Bronchial epithelial cell (primary cell): ENCODE measurements at regions not wholly inside any gene's neighbourhood (a gene's known extent, or its start where the extent isn't known, plus 50 kb on each side); places are given as distances from the start of the nearest gene placed in this dataset.

Source experiments
- DNase-seq: peaks from one replicate; pipeline ENCODE4 v3.0.0-alpha.2; 2010; ENCODE audit warnings: low read depth
- FAIRE-seq: peaks from 2 replicates; lab custom pipeline; 2011; peaks lifted over from hg19 to GRCh38; lab: Jason Lieb, UNC
- H3K27me3 ChIP-seq: 2 replicates; pipeline ENCODE4 v1.5.1; 2011; ENCODE audit warnings: low read length; ENCODE audit not compliant: control insufficient read depth, insufficient read depth
- H3K36me3 ChIP-seq: 2 replicates; pipeline ENCODE4 v1.5.1; 2011; ENCODE audit warnings: low read length; ENCODE audit not compliant: control insufficient read depth, insufficient read depth
- H3K4me3 ChIP-seq: 2 replicates; pipeline ENCODE4 v1.5.1; 2011; ENCODE audit warnings: mild to moderate bottlenecking, low read depth, low read length, control low read depth
- TF ChIP-seq, protein P1 (sequence below): IDR thresholded peaks from 2 replicates; pipeline ENCODE4 v1.5.1; 2011; ENCODE audit warnings: mild to moderate bottlenecking, moderate library complexity, low read length, control low read depth, inconsistent platforms; ENCODE audit not compliant: insufficient read depth, severe bottlenecking

DNA sequence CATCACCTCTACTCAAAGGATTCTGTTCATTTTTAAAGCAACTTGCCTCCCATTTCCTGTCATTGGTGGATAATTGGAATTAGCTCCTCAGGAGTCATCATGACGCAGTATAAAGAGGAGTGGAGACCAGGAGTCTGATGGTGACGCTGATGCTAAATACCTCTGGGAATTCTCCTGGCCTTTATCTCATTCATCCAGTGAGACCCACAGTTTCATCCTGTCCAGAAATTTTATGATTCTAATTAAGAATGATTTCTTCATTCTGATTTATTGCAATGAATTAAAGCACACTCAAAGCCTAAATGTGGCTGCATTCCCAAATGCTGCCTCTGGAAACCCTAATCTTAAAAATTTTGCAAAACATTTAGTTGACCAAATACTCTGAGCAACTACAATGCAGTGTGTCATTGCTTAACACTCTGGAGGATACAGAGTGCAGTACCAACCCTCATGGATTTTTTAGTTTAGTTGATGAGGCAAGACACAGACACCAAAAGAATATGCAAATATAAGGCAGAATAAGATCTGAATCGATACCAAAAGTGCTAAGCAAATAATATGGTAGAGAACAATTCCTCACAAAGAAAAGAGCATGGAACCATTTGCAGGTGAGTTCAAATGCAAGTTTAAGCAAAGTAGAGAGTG lies 236.2 kb downstream of the ETAA1 start:
- DNase-seq (no peak), FAIRE-seq (no peak)
- no peak overlapping the region for H3K4me3 ChIP-seq
- H3K36me3 ChIP-seq = no peaks in the 10 kb centered on the region
- TF ChIP-seq, protein P1, sequence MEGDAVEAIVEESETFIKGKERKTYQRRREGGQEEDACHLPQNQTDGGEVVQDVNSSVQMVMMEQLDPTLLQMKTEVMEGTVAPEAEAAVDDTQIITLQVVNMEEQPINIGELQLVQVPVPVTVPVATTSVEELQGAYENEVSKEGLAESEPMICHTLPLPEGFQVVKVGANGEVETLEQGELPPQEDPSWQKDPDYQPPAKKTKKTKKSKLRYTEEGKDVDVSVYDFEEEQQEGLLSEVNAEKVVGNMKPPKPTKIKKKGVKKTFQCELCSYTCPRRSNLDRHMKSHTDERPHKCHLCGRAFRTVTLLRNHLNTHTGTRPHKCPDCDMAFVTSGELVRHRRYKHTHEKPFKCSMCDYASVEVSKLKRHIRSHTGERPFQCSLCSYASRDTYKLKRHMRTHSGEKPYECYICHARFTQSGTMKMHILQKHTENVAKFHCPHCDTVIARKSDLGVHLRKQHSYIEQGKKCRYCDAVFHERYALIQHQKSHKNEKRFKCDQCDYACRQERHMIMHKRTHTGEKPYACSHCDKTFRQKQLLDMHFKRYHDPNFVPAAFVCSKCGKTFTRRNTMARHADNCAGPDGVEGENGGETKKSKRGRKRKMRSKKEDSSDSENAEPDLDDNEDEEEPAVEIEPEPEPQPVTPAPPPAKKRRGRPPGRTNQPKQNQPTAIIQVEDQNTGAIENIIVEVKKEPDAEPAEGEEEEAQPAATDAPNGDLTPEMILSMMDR = no peak
- H3K27me3 ChIP-seq = peaks cover 2% of the 10 kb centered on the region

DNA sequence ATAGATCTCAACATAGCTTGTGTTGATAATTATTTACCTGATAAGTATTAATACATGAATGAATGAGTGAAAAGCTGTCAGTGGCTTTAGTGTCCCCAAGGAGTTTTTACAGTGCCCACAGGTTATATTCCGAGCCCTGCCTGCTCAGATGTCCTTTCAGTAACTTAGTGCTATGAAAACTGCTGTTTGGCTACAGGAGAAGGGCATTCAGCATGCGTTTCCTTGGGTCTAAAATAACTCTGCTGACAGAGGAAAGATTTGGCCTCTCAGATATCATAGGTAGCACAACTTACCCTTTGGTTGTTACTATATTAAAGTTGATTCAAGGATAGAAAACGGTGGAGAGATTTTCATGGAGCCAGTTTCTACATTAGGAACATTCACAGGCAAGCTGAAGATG lies 241.0 kb downstream of the ETAA1 start:
- Histone ChIP-seq H3K36me3 (no peaks in the 10 kb centered on the region), H3K27me3 (peaks cover 2% of the 10 kb centered on the region), H3K4me3 (no peak overlapping the region)
- TF ChIP-seq, protein P1 = no peak
- DNase-seq = no peak
- no peak for FAIRE-seq

DNA sequence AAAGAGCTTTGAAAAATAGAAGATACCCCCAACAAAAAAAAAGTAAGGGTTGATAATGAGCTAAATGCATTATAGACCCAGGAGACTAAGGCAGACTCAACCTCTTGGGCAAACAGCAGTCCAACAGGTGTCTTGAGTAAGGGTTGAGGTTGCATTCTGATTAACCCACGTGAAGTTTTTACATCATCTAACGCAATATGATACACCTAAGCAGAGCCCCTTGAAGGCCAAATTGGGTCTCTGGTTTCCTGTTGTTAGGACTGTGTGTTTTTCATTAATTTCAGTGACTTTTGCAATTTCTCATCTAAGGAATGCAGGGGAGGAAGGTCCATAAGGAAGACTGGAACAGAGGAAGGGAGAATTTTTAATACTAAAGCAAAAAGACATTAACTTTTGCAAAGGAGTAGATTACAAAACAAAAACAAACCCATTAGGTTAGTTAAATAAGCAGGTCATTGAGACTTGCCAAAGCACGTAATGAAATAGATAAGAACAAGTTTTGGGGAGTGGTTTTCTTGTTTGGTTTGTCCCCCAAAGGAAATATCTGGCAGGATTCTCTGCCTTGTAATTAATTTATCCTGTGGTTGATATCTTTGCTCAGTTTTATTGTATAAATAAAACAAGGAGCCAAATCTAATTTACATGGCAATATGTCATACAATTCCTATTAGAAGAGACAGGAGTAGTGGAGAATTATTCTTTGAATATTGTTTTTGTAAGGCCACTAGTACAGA lies 244.3 kb downstream of the ETAA1 start:
- Histone ChIP-seq H3K27me3 (peaks cover 2% of the 10 kb centered on the region), H3K4me3 (no peak overlapping the region), H3K36me3 (no peaks in the 10 kb centered on the region)
- no peak for DNase-seq
- FAIRE-seq = no peak
- TF ChIP-seq, protein P1 = no peak

DNA sequence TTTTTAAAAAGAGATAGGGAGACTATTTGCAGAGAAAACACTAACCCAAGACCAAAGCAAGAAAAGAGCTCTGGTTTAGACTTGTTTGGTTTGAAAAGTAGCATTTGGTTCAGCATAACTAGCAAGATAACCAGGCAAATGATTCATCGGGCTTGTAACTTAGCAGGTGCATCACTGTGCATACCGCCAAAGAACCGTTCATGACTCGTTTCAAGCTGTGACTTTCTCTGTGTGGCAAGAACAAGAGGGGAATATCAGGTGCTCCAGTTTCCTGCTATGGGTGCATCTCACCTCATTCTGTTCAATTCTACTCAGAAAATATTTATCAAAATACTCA lies 244.9 kb downstream of the ETAA1 start:
- Histone ChIP-seq H3K36me3 (no peaks in the 10 kb centered on the region), H3K27me3 (peaks cover 2% of the 10 kb centered on the region), H3K4me3 (no peak overlapping the region)
- DNase-seq (peak; percentile 62), FAIRE-seq (no peak)
- TF ChIP-seq, protein P1 = no peak

DNA sequence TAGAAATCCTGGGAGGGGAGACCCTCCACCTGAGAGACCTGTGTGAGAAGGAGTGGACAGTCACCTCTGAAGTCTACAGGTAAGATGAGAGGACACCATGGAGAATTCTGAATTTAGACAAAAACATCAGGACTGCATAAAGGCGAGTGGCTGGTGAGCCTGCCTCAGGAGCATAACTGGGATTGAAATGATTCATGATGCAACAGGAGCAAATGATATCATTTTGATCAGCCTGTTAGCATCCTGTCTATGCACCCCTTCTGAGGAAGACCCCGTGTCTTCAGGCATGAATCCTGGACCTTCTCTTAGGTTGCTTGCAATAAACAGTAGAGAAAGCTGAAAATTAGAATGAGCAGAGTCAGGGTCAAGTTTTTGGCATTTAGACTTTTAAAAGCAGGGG lies 245.8 kb downstream of the ETAA1 start:
- no peaks in the 10 kb centered on the region for H3K36me3 ChIP-seq
- no peak overlapping the region for H3K4me3 ChIP-seq
- DNase-seq (no peak), FAIRE-seq (no peak)
- TF ChIP-seq, protein P1 = no peak
- peaks cover 2% of the 10 kb centered on the region for H3K27me3 ChIP-seq
